Activated CD8-positive, alpha-beta T cell treated with anti-CD3 and anti-CD28 coated beads for 36 hours (primary cell): ENCODE measurements at regions not wholly inside any gene's neighbourhood (a gene's known extent, or its start where the extent isn't known, plus 50 kb on each side); places are given as distances from the start of the nearest gene placed in this dataset.
"Not testable (repeated sequence)": the region's sequence is repeated elsewhere in the genome, so short reads cannot be mapped to it uniquely, and the experiment has no call there.

ENCODE experiments used
- ATAC-seq: fragments of 200-7000 bp; cut with Tn5 transposase; one replicate; pipeline ENCODE4 v1.10.0; 2021; ENCODE audit warnings: mild to moderate bottlenecking, moderate library complexity
- CTCF ChIA-PET: fragments of 350-600 bp; sonication (Branson Sonifier 250); formaldehyde crosslinking; loops from one replicate; lab custom pipeline; 2021; ENCODE audit warnings: antibody characterized with exemption; lab: Charles Lee
- POLR2A ChIA-PET: fragments of 350-600 bp; sonication (Branson Sonifier 250); formaldehyde crosslinking; loops from one replicate; lab custom pipeline; 2021; ENCODE audit warnings: antibody characterized with exemption; lab: Charles Lee
- DNase-seq: peaks from one replicate; pipeline ENCODE4 v3.0.0-alpha.2; 2020
- H3K27ac Mint-ChIP-seq: one replicate; pipeline ENCODE4 v1.8.0; 2021; ENCODE audit warnings: mild to moderate bottlenecking, mixed read lengths
- H3K27me3 Mint-ChIP-seq: one replicate; pipeline ENCODE4 v1.8.0; 2021; ENCODE audit warnings: mixed read lengths
- H3K36me3 Mint-ChIP-seq: one replicate; pipeline ENCODE4 v1.8.0; 2021; ENCODE audit warnings: low read depth, mixed read lengths
- H3K4me1 Mint-ChIP-seq: one replicate; pipeline ENCODE4 v1.8.0; 2021; ENCODE audit warnings: low read depth, mixed read lengths
- H3K4me3 Mint-ChIP-seq: one replicate; pipeline ENCODE4 v1.8.0; 2021; ENCODE audit warnings: mild to moderate bottlenecking, moderate library complexity, mixed read lengths
- H3K9me3 Mint-ChIP-seq: one replicate; pipeline ENCODE4 v1.8.0; 2021; ENCODE audit warnings: mixed read lengths
- CTCF ChIP-seq: fragments of 200-600 bp; IDR thresholded peaks from one replicate; pipeline ENCODE4 v1.8.0; 2022; ENCODE audit warnings: antibody characterized with exemption, mild to moderate bottlenecking
- intact Hi-C: fragments of 100-400 bp; cut with micrococcal nuclease; formaldehyde crosslinking; loops from one replicate; pipeline ENCODE4 v1.10.0; 2022

- no peak for DNase-seq
- POLR2A ChIA-PET, result no interaction called here
These were observed 102.7 kb downstream of the TENT5C start for GRCh38 chr1:117708323-117709248.

GRCh38 chr1:117709249-117709691, 103.4 kb downstream of the TENT5C start:
- no peak for DNase-seq
- intact Hi-C loops, result no loop called here
- no peaks in the 10 kb centered on the region for H3K4me1 Mint-ChIP-seq
- no peak overlapping the region for H3K4me3 Mint-ChIP-seq
- H3K36me3 Mint-ChIP-seq, result no peaks in the 10 kb centered on the region
- TF ChIP-seq CTCF, result no peak
- ATAC-seq, result no peak
- H3K27me3 Mint-ChIP-seq, result peaks cover 7% of the 10 kb centered on the region
- ChIA-PET POLR2A (no interaction called here), CTCF (interaction anchor here (0.9 to 9.0 kb wide), 4 partner anchors 9 to 187 kb away, joined by 3 to 85 read pairs (median 6); no protein-coding TSS in a partner anchor)
- H3K27ac Mint-ChIP-seq, result no peak overlapping the region
- H3K9me3 Mint-ChIP-seq, result no peaks in the 10 kb centered on the region

More at GRCh38 chr1:117708323-117709248, 102.7 kb downstream of the TENT5C start:
- Mint-ChIP-seq H3K9me3 (no peaks in the 10 kb centered on the region), H3K27me3 (peaks cover 7% of the 10 kb centered on the region), H3K27ac (no peak overlapping the region), H3K36me3 (no peaks in the 10 kb centered on the region), H3K4me3 (no peak overlapping the region), H3K4me1 (no peaks in the 10 kb centered on the region)
- CTCF ChIA-PET, result interaction anchor here (0.9 to 9.0 kb wide), 4 partner anchors 9 to 187 kb away, joined by 3 to 85 read pairs (median 5); no protein-coding TSS in a partner anchor
- intact Hi-C loops, result no loop called here
- TF ChIP-seq CTCF, result no peak
- ATAC-seq, result no peak

- no peak overlapping the region for H3K4me3 Mint-ChIP-seq
- CTCF ChIA-PET, result interaction anchor here (0.6 to 9.0 kb wide), 13 partner anchors 9 to 185 kb away, joined by 3 to 85 read pairs (median 5); no protein-coding TSS in a partner anchor
- no peaks in the 10 kb centered on the region for H3K9me3 Mint-ChIP-seq
- DNase-seq (peak; percentile 20), ATAC-seq (no peak)
- TF ChIP-seq CTCF, result no peak
- H3K4me1 Mint-ChIP-seq, result no peaks in the 10 kb centered on the region
- no peak overlapping the region for H3K27ac Mint-ChIP-seq
- peaks cover 7% of the 10 kb centered on the region for H3K27me3 Mint-ChIP-seq
- H3K36me3 Mint-ChIP-seq, result no peaks in the 10 kb centered on the region
- POLR2A ChIA-PET, result no interaction called here
- intact Hi-C loops, result no loop called here
These were observed 104.9 kb downstream of the TENT5C start for GRCh38 chr1:117710710-117711109.

- ATAC-seq (no peak), DNase-seq (no peak)
- H3K9me3 Mint-ChIP-seq, result peaks cover 11% of the 10 kb centered on the region
- intact Hi-C loops, result no loop called here
- no peak for TF ChIP-seq CTCF
- peaks cover 8% of the 10 kb centered on the region for H3K27me3 Mint-ChIP-seq
- H3K27ac Mint-ChIP-seq, result no peak overlapping the region
- no peak overlapping the region for H3K4me3 Mint-ChIP-seq
- POLR2A ChIA-PET, result no interaction called here
- H3K36me3 Mint-ChIP-seq, result peaks cover 4% of the 10 kb centered on the region
- CTCF ChIA-PET, result interaction anchor here (1.6 to 9.0 kb wide), 3 partner anchors 43 to 182 kb away, joined by 3 to 85 read pairs (median 13); no protein-coding TSS in a partner anchor
- no peaks in the 10 kb centered on the region for H3K4me1 Mint-ChIP-seq
These were observed 106.8 kb downstream of the TENT5C start for GRCh38 chr1:117712621-117713020.

GRCh38 chr1:117714546-117714945, 108.7 kb downstream of the TENT5C start:
- H3K4me1 Mint-ChIP-seq, result no peaks in the 10 kb centered on the region
- POLR2A ChIA-PET, result no interaction called here
- ATAC-seq, result no peak
- no peak overlapping the region for H3K4me3 Mint-ChIP-seq
- H3K27me3 Mint-ChIP-seq, result peaks cover 8% of the 10 kb centered on the region
- H3K27ac Mint-ChIP-seq, result no peak overlapping the region
- no peak for TF ChIP-seq CTCF
- H3K36me3 Mint-ChIP-seq, result peaks cover 4% of the 10 kb centered on the region
- CTCF ChIA-PET, result interaction anchor here (1.4 to 9.0 kb wide), 2 partner anchors 41 to 174 kb away, joined by 3 to 85 read pairs; no protein-coding TSS in a partner anchor
- peaks cover 23% of the 10 kb centered on the region for H3K9me3 Mint-ChIP-seq
- intact Hi-C loops, result no loop called here
- no peak for DNase-seq

GRCh38 chr1:117716030-117716429, 110.2 kb downstream of the TENT5C start:
- intact Hi-C loops, H3K36me3 Mint-ChIP-seq, DNase-seq, POLR2A ChIA-PET, H3K27ac Mint-ChIP-seq, H3K4me3 Mint-ChIP-seq, H3K4me1 Mint-ChIP-seq, ATAC-seq: not testable (repeated sequence)
- Mint-ChIP-seq H3K27me3 (peaks cover 15% of the 10 kb centered on the region), H3K9me3 (peaks cover 32% of the 10 kb centered on the region)
- CTCF ChIA-PET, result interaction anchor here (1.4 kb wide), 1 partner anchor 176 kb away, joined by 3 read pairs; no protein-coding TSS in a partner anchor

- DNase-seq, H3K4me1 Mint-ChIP-seq, ATAC-seq, H3K4me3 Mint-ChIP-seq, intact Hi-C loops, H3K36me3 Mint-ChIP-seq, POLR2A ChIA-PET, H3K27ac Mint-ChIP-seq: not testable (repeated sequence)
- peaks cover 33% of the 10 kb centered on the region for H3K9me3 Mint-ChIP-seq
- CTCF ChIA-PET, result interaction anchor here (0.8 to 1.0 kb wide), 2 partner anchors 36 to 40 kb away, joined by 3 read pairs; no protein-coding TSS in a partner anchor
- H3K27me3 Mint-ChIP-seq, result peaks cover 11% of the 10 kb centered on the region
These were observed 112.1 kb downstream of the TENT5C start for GRCh38 chr1:117717980-117718379.
